B cell (primary cell): ENCODE measurements at regions not wholly inside any gene's neighbourhood (a gene's known extent, or its start where the extent isn't known, plus 50 kb on each side); places are given as distances from the start of the nearest gene placed in this dataset.

Experiments
- ATAC-seq: fragments of 200-7000 bp; cut with Tn5 transposase; one replicate; pipeline ENCODE4 v1.10.0; 2021; ENCODE audit warnings: low read depth, mild to moderate bottlenecking, moderate number of reproducible peaks, moderate library complexity
- CTCF ChIA-PET: fragments of 350-600 bp; sonication (Branson Sonifier 250); formaldehyde crosslinking; loops from one replicate; lab custom pipeline; 2021; ENCODE audit warnings: antibody characterized with exemption, inconsistent platforms; lab: Charles Lee
- POLR2A ChIA-PET: fragments of 350-600 bp; sonication (Branson Sonifier 250); formaldehyde crosslinking; loops from one replicate; lab custom pipeline; 2021; ENCODE audit warnings: antibody characterized with exemption; lab: Charles Lee
- DNase-seq: peaks from one replicate; pipeline ENCODE4 v3.0.0; 2013
- H2AFZ ChIP-seq: 2 replicates; pipeline ENCODE4 v1.6.1; 2012; ENCODE audit warnings: mild to moderate bottlenecking, low read depth, low read length; ENCODE audit not compliant: insufficient read depth, poor library complexity, severe bottlenecking
- H3K27ac ChIP-seq, 2 donors: 1 replicate in 1 of 2; 2 replicates in 1 of 2; pipeline ENCODE4 v1.5.1; 2012 to 2013; ENCODE audit warnings: low read length in 2 of 2, mild to moderate bottlenecking in 2 of 2, moderate library complexity in 1 of 2
- H3K27me3 ChIP-seq, 4 experiments: fragments of 200-600 bp in 1 of 4; sonication (generic) in 1 of 4; replicated peaks in 1 of 4; 1 replicate in 2 of 4; 2 replicates in 2 of 4; pipeline versions ENCODE4 v1.6.1 to v1.7.0; 2013 to 2016; ENCODE audit warnings: low read length in 3 of 4, mild to moderate bottlenecking in 2 of 4, mixed read lengths in 1 of 4, moderate library complexity in 1 of 4; ENCODE audit not compliant: insufficient read depth in 4 of 4, control insufficient read depth in 3 of 4; ENCODE audit errors: control extremely low read depth in 1 of 4
- H3K36me3 ChIP-seq, 2 experiments: replicated peaks in 1 of 2; 1 replicate in 1 of 2; 2 replicates in 1 of 2; pipeline versions ENCODE4 v1.6.1 to v1.7.1; 2013; ENCODE audit warnings: low read length in 1 of 2; ENCODE audit not compliant: insufficient read depth in 2 of 2, control insufficient read depth in 1 of 2; ENCODE audit errors: control extremely low read depth in 1 of 2, extremely low read depth in 1 of 2
- H3K4me1 ChIP-seq, 2 donors: fragments of 200-600 bp in 1 of 2; sonication (generic) in 1 of 2; 1 replicate in 1 of 2; 2 replicates in 1 of 2; pipeline versions ENCODE4 v1.5.1 to v1.6.1; 2013 to 2017; ENCODE audit warnings: low read length in 2 of 2; ENCODE audit not compliant: control insufficient read depth in 2 of 2, insufficient read depth in 2 of 2
- H3K4me2 ChIP-seq: replicated peaks from 2 replicates; pipeline ENCODE3; 2012; ENCODE audit warnings: mild to moderate bottlenecking, low read depth, low read length; ENCODE audit not compliant: poor library complexity, severe bottlenecking
- H3K4me3 ChIP-seq, 5 experiments: fragments of 200-600 bp in 1 of 5; sonication (generic) in 1 of 5; 1 replicate in 3 of 5; 2 replicates in 2 of 5; pipeline versions ENCODE4 v1.5.1 to v1.7.0; 2011 to 2016; ENCODE audit warnings: low read length in 4 of 5, mild to moderate bottlenecking in 4 of 5, low read depth in 2 of 5, control low read depth in 1 of 5, moderate library complexity in 1 of 5; ENCODE audit not compliant: insufficient read depth in 1 of 5; ENCODE audit errors: control extremely low read depth in 1 of 5, extremely low read depth in 1 of 5
- H3K79me2 ChIP-seq: fragments of 200-600 bp; sonication (generic); one replicate; pipeline ENCODE4 v1.6.0; 2016; ENCODE audit warnings: low read length; ENCODE audit not compliant: control insufficient read depth, insufficient read depth
- H3K9ac ChIP-seq: fragments of 200-600 bp; sonication (generic); 2 replicates; pipeline ENCODE4 v1.6.1; 2017; ENCODE audit warnings: mild to moderate bottlenecking, low read length, moderate library complexity
- H3K9me3 ChIP-seq, 3 donors: one replicate each; pipeline versions ENCODE4 v1.6.1 to v1.7.1; 2013; ENCODE audit warnings: low read length in 2 of 3; ENCODE audit not compliant: control insufficient read depth in 2 of 3, insufficient read depth in 1 of 3; ENCODE audit errors: control extremely low read depth in 1 of 3
- H4K20me1 ChIP-seq: 2 replicates; pipeline ENCODE4 v1.6.0; 2012; ENCODE audit warnings: mild to moderate bottlenecking, low read length; ENCODE audit not compliant: insufficient read depth, control insufficient read depth, poor library complexity, severe bottlenecking
- H3K27ac Mint-ChIP-seq: one replicate; pipeline ENCODE4 v1.8.0; 2021; ENCODE audit warnings: mixed read lengths
- H3K27me3 Mint-ChIP-seq: one replicate; pipeline ENCODE4 v1.8.0; 2021; ENCODE audit warnings: mixed read lengths
- H3K4me1 Mint-ChIP-seq: one replicate; pipeline ENCODE4 v1.8.0; 2021; ENCODE audit warnings: mixed read lengths
- H3K4me3 Mint-ChIP-seq: one replicate; pipeline ENCODE4 v1.8.0; 2021; ENCODE audit warnings: mixed read lengths
- H3K9me3 Mint-ChIP-seq: one replicate; pipeline ENCODE4 v1.8.0; 2022; ENCODE audit warnings: mixed read lengths; ENCODE audit not compliant: insufficient read depth
- EZH2 ChIP-seq: IDR thresholded peaks from 2 replicates; pipeline ENCODE4 v1.6.1; 2012; ENCODE audit warnings: borderline replicate concordance, low read depth, mild to moderate bottlenecking, moderate library complexity, low read length; ENCODE audit not compliant: insufficient read depth, poor library complexity, severe bottlenecking
- WGBS: methylation state at CpG from one replicate; pipeline ENCODE4 v1.1.5; 2013; ENCODE audit warnings: missing lambda C conversion rate; ENCODE audit not compliant: insufficient coverage; 5-methylcytosine and 5-hydroxymethylcytosine counted together
- intact Hi-C: fragments of 100-400 bp; cut with micrococcal nuclease; formaldehyde crosslinking; loops from one replicate; pipeline ENCODE4 v1.10.0; 2022
- TF ChIP-seq, protein P1 (sequence below): fragments of 200-600 bp; IDR thresholded peaks from one replicate; pipeline ENCODE4 v1.8.0; 2022; ENCODE audit warnings: antibody characterized with exemption, mild to moderate bottlenecking

DNA sequence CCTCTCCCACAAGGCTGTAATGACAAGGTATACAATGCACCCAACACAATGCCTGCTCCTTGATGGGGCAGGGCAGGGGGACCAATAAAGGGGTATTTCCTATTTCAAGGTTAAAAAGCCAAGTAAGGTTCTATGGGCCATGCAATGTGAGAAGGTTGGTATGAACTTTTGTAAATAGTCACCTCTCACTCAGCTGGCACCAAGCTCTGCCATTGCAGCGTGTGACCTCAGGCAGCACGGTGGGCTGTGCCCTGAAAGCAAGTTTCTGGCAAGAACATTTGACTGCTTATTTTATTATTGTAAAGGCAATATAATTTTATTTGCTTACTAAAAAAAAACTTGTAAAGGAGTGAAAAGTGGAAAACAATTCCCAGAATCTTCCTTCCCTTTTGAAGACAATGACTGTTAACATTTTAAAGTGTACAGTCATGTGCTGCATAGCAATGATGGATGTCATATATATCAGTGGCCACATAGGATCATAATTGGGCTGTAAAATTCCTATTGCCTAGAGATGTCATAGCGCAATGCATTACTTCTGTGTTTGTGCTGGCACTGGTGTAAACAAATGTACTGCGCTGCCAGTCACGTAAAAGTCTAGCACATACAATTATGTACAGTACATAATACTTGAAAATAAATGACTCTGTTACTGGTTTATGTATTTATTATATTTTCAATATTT is 167.3 kb upstream of the RORA start:
- Histone ChIP-seq H3K79me2 (no peaks in the 10 kb centered on the region), H3K4me3 (no peak overlapping the region), H3K9ac (no peak overlapping the region), H3K4me1 (no peaks in the 10 kb centered on the region), H3K36me3 (no peaks in the 10 kb centered on the region), H4K20me1 (no peaks in the 10 kb centered on the region), H3K27ac (no peak overlapping the region), H3K27me3 (no peaks in the 10 kb centered on the region), H2AFZ (no peak overlapping the region), H3K4me2 (no peak overlapping the region), H3K9me3 (peaks cover 0 to 7% (median 0%) of the 10 kb centered on the region in 3 donors)
- DNase-seq = no peak
- H3K27ac Mint-ChIP-seq = no peak overlapping the region
- intact Hi-C loops = no loop called here
- ChIA-PET POLR2A (no interaction called here), CTCF (no interaction called here)
- TF ChIP-seq, protein P1, sequence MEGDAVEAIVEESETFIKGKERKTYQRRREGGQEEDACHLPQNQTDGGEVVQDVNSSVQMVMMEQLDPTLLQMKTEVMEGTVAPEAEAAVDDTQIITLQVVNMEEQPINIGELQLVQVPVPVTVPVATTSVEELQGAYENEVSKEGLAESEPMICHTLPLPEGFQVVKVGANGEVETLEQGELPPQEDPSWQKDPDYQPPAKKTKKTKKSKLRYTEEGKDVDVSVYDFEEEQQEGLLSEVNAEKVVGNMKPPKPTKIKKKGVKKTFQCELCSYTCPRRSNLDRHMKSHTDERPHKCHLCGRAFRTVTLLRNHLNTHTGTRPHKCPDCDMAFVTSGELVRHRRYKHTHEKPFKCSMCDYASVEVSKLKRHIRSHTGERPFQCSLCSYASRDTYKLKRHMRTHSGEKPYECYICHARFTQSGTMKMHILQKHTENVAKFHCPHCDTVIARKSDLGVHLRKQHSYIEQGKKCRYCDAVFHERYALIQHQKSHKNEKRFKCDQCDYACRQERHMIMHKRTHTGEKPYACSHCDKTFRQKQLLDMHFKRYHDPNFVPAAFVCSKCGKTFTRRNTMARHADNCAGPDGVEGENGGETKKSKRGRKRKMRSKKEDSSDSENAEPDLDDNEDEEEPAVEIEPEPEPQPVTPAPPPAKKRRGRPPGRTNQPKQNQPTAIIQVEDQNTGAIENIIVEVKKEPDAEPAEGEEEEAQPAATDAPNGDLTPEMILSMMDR = no peak
- TF ChIP-seq EZH2 = no peak
- WGBS = no CpG with 5 or more reads among the region's 5 CpGs
- H3K4me3 Mint-ChIP-seq = no peak overlapping the region
- H3K27me3 Mint-ChIP-seq = no peaks in the 10 kb centered on the region
- no peaks in the 10 kb centered on the region for H3K9me3 Mint-ChIP-seq
- H3K4me1 Mint-ChIP-seq = no peaks in the 10 kb centered on the region
- no peak for ATAC-seq

DNA sequence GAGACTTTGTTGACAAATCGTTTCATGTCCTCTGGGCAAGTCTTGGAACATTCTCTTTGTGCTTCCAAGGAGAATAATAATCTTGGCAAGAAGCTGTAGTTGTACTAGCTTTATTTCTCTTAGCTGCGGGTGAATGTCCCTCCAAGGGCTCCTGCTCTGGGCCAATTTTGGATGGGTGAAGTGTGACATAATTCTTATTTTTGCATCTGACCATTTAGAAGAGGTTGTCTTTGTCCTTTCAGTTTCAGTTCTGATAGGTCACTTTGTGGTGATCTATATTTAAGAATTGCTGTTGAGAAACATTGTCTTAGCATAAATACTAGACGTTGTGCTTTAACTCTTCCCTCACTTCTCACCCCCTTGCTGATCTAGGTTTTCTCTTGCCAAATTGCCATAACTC is 164.8 kb upstream of the RORA start:
- H4K20me1 ChIP-seq = no peaks in the 10 kb centered on the region
- no peak overlapping the region for H3K9ac ChIP-seq
- no peak overlapping the region for H3K4me3 ChIP-seq
- no peak overlapping the region for H3K27ac ChIP-seq
- no peak overlapping the region for H3K4me2 ChIP-seq
- Mint-ChIP-seq H3K4me1 (no peaks in the 10 kb centered on the region), H3K4me3 (no peak overlapping the region), H3K27ac (no peak overlapping the region), H3K9me3 (no peaks in the 10 kb centered on the region), H3K27me3 (peaks cover 4% of the 10 kb centered on the region)
- ChIA-PET POLR2A (no interaction called here), CTCF (no interaction called here)
- no peaks in the 10 kb centered on the region for H3K4me1 ChIP-seq
- H3K9me3 ChIP-seq = peaks cover 0 to 2% (median 0%) of the 10 kb centered on the region in 3 donors
- intact Hi-C loops = no loop called here
- no peak overlapping the region for H2AFZ ChIP-seq
- TF ChIP-seq EZH2 = no peak
- TF ChIP-seq, protein P1 = no peak
- DNase-seq (no peak), ATAC-seq (no peak)
- no peaks in the 10 kb centered on the region for H3K36me3 ChIP-seq
- H3K79me2 ChIP-seq = no peaks in the 10 kb centered on the region
- 86% methylated on average over 1 of the region's 3 CpGs for WGBS
- H3K27me3 ChIP-seq = no peaks in the 10 kb centered on the region
